HCT116 (cell line): ENCODE measurements at regions not wholly inside any gene's neighbourhood (a gene's known extent, or its start where the extent isn't known, plus 50 kb on each side); places are given as distances from the start of the nearest gene placed in this dataset.

ENCODE experiments used
- ATAC-seq: fragments of 200-7000 bp; cut with Tn5 transposase; 2 replicates; pipeline ENCODE4 v1.9.1; 2020; ENCODE audit warnings: mild to moderate bottlenecking, moderate library complexity
- BruUV-seq: library from RNA; stranded (reverse); fragments of 400-500 nt; replicated peaks from 2 replicates; lab custom pipeline; 2021; lab: Mats Ljungman, UMichigan
- CTCF ChIA-PET: fragments of 300-600 bp; sonication (Branson Sonifier 250); formaldehyde crosslinking; loops from one replicate; lab custom pipeline; 2021; ENCODE audit warnings: antibody characterized with exemption; lab: Charles Lee
- POLR2A ChIA-PET: fragments of 300-600, 350-600 bp; sonication (Branson Sonifier 250); formaldehyde crosslinking; loops from one replicate; lab custom pipeline; 2021; ENCODE audit warnings: antibody characterized with exemption; lab: Charles Lee
- RAD21 ChIA-PET, 2 experiments: fragments of 300-600 bp; sonication (Branson Sonifier 250); formaldehyde crosslinking; loops; one replicate each; lab custom pipeline; 2023; ENCODE audit warnings: low total read pairs in 2 of 2; ENCODE audit not compliant: uncharacterized antibody in 2 of 2, unreplicated experiment in 2 of 2, low non-redundant PET in 1 of 2; lab: Charles Lee
- DNase-seq: peaks from one replicate; pipeline ENCODE4 v3.0.0-alpha.2; 2010; ENCODE audit warnings: low read depth, low spot score
- H2AFZ ChIP-seq: fragments of 200-600 bp; shearing (Covaris generic), sonication (generic); 2 replicates; pipeline ENCODE4 v1.6.1; 2017; ENCODE audit warnings: low read depth, mixed run types, mixed read lengths, antibody characterized with exemption, low read length; ENCODE audit not compliant: poor library complexity, severe bottlenecking
- H3K27ac ChIP-seq: 2 replicates; pipeline ENCODE4 v1.5.1; 2012; ENCODE audit warnings: low read depth, low read length
- H3K27me3 ChIP-seq: fragments of 200-600 bp; sonication (generic); 2 replicates; pipeline ENCODE4 v1.6.1; 2016; ENCODE audit warnings: mixed run types, low read length, mixed read lengths; ENCODE audit not compliant: insufficient read depth
- H3K36me3 ChIP-seq, 2 experiments: fragments of 200-500 bp in 1 of 2; fragments of 200-600 bp in 1 of 2; sonication (Bioruptor generic) in 1 of 2; sonication (generic) in 1 of 2; 2 replicates each; pipeline versions ENCODE4 v1.5.1 to v1.6.1; 2014 to 2016; ENCODE audit warnings: low read length in 2 of 2, inconsistent platforms in 1 of 2, mixed read lengths in 1 of 2, mixed run types in 1 of 2; ENCODE audit not compliant: insufficient read depth in 2 of 2, control insufficient read depth in 1 of 2
- H3K4me1 ChIP-seq, 2 experiments: fragments of 200-600 bp in 1 of 2; sonication (generic) in 1 of 2; 2 replicates each; pipeline versions ENCODE4 v1.5.1 to v1.6.1; 2012 to 2017; ENCODE audit warnings: low read length in 2 of 2, inconsistent platforms in 1 of 2, mild to moderate bottlenecking in 1 of 2, mixed read lengths in 1 of 2, mixed run types in 1 of 2, moderate library complexity in 1 of 2; ENCODE audit not compliant: insufficient read depth in 2 of 2, control insufficient read depth in 1 of 2
- H3K4me2 ChIP-seq: fragments of 200-600 bp; sonication (generic); 2 replicates; pipeline ENCODE4 v1.6.1; 2017; ENCODE audit warnings: mixed run types, low read length, mixed read lengths
- H3K4me3 ChIP-seq, 2 experiments: fragments of 200-600 bp in 1 of 2; sonication (generic) in 1 of 2; replicated peaks in 1 of 2; 2 replicates each; pipeline ENCODE4 v1.5.1; 2011 to 2016; ENCODE audit warnings: low read length in 2 of 2, control low read depth in 1 of 2, low read depth in 1 of 2, mild to moderate bottlenecking in 1 of 2, mixed read lengths in 1 of 2, mixed run types in 1 of 2
- H3K79me2 ChIP-seq: fragments of 200-600 bp; sonication (generic); 2 replicates; pipeline ENCODE4 v1.6.1; 2017; ENCODE audit warnings: mild to moderate bottlenecking, mixed run types, low read length, moderate library complexity, mixed read lengths; ENCODE audit not compliant: insufficient read depth
- H3K9ac ChIP-seq: fragments of 200-600 bp; sonication (generic); 2 replicates; pipeline ENCODE4 v1.6.1; 2016; ENCODE audit warnings: low read length, mixed read lengths
- H3K9me2 ChIP-seq: fragments of 200-600 bp; sonication (generic), shearing (Covaris generic); 2 replicates; pipeline ENCODE4 v1.6.1; 2017; ENCODE audit warnings: mixed run types, mild to moderate bottlenecking, moderate library complexity; ENCODE audit not compliant: insufficient read depth
- H3K9me3 ChIP-seq, 2 experiments: fragments of 200-500 bp in 1 of 2; fragments of 200-600 bp in 1 of 2; sonication (Bioruptor generic) in 1 of 2; sonication (generic) in 1 of 2; 2 replicates each; pipeline ENCODE4 v1.6.1; 2014 to 2017; ENCODE audit warnings: low read length in 2 of 2, mixed read lengths in 2 of 2, inconsistent platforms in 1 of 2, low read depth in 1 of 2, mild to moderate bottlenecking in 1 of 2, mixed run types in 1 of 2, moderate library complexity in 1 of 2; ENCODE audit not compliant: control insufficient read depth in 1 of 2, insufficient read depth in 1 of 2
- H4K20me1 ChIP-seq: fragments of 200-600 bp; sonication (generic), shearing (Covaris generic); 2 replicates; pipeline ENCODE4 v1.6.1; 2017; ENCODE audit warnings: mixed run types, mild to moderate bottlenecking, moderate library complexity; ENCODE audit not compliant: insufficient read depth
- CBX3 ChIP-seq: IDR thresholded peaks from 2 replicates; pipeline ENCODE4 v1.6.1; 2012; ENCODE audit warnings: low read depth
- CTCF ChIP-seq, 3 experiments: fragments of 200-600 bp in 1 of 3; sonication (generic) in 1 of 3; IDR thresholded peaks in 2 of 3; conservative IDR thresholded peaks in 1 of 3; 2 replicates each; pipeline ENCODE4 v1.5.1; 2012 to 2017; ENCODE audit warnings: low read depth in 2 of 3, low read length in 2 of 3, antibody characterized with exemption in 1 of 3, borderline replicate concordance in 1 of 3, control low read depth in 1 of 3, mild to moderate bottlenecking in 1 of 3, mixed read lengths in 1 of 3, mixed run types in 1 of 3, moderate library complexity in 1 of 3; ENCODE audit not compliant: insufficient read depth in 1 of 3
- JUND ChIP-seq: IDR thresholded peaks from 2 replicates; pipeline ENCODE4 v1.6.1; 2012
- POLR2AphosphoS5 ChIP-seq: IDR thresholded peaks from 2 replicates; pipeline ENCODE4 v1.6.1; 2011; ENCODE audit warnings: mild to moderate bottlenecking, low read depth, low read length, moderate library complexity
- RAD21 ChIP-seq: IDR thresholded peaks from 2 replicates; pipeline ENCODE4 v1.6.1; 2012; ENCODE audit warnings: low read depth, mild to moderate bottlenecking
- SIN3A ChIP-seq: IDR thresholded peaks from 2 replicates; pipeline ENCODE4 v1.6.1; 2012; ENCODE audit warnings: low read depth
- SRF ChIP-seq: IDR thresholded peaks from 2 replicates; pipeline ENCODE4 v1.6.1; 2012; ENCODE audit warnings: low read depth
- ZBTB33 ChIP-seq: IDR thresholded peaks from 2 replicates; pipeline ENCODE4 v1.6.1; 2011; ENCODE audit warnings: mild to moderate bottlenecking, low read length, moderate library complexity; ENCODE audit not compliant: insufficient replicate concordance; ENCODE audit errors: extremely low read depth
- ZNF274 ChIP-seq: fragments of 200-500 bp; sonication (Bioruptor generic); IDR thresholded peaks from 2 replicates; pipeline ENCODE4 v1.6.1; 2014; ENCODE audit warnings: mild to moderate bottlenecking, low read depth, low read length, inconsistent platforms
- intact Hi-C: fragments of 100-400 bp; cut with micrococcal nuclease; formaldehyde crosslinking; loops from 2 replicates; pipeline ENCODE4 v1.10.0; 2022

GRCh38 chr2:82282111-82282882 is 1977.7 kb upstream of the LRRTM1 start:
- Histone ChIP-seq H3K9ac (no peak overlapping the region), H4K20me1 (no peaks in the 10 kb centered on the region), H3K4me1 (no peaks in the 10 kb centered on the region), H3K36me3 (no peaks in the 10 kb centered on the region), H3K27me3 (no peaks in the 10 kb centered on the region), H3K4me3 (no peak overlapping the region), H3K27ac (no peak overlapping the region), H2AFZ (no peak overlapping the region), H3K4me2 (no peak overlapping the region), H3K79me2 (no peaks in the 10 kb centered on the region)
- POLR2A ChIA-PET, result no interaction called here
- DNase-seq (no peak), ATAC-seq (peak; percentile 74)
- no TSS peak for BruUV-seq
- intact Hi-C loops, result no loop called here
- RAD21 ChIA-PET, result no interaction called here
- CTCF ChIA-PET, result no interaction called here
- TF ChIP-seq CTCF (IDR thresholded peaks at IDR 0.05 in 2 of 3, conservative IDR thresholded peaks at IDR 0.05 in 1 of 3; ENCODE audit: borderline replicate concordance in 1 of 3, insufficient read depth in 1 of 3, low read depth in 2 of 3, low read length in 2 of 3), result peak; percentile 16 to 58 (median 47); a peak in 5 of 6 replicates
- no peak for TF ChIP-seq ZNF274
- 0 out of 2 replicates have a peak, but pooled peaks have one; percentile 32 for TF ChIP-seq RAD21
- TF ChIP-seq, all 23 proteins: peak for 2
- Histone ChIP-seq H3K9me2 (no peaks in the 10 kb centered on the region), H3K9me3 (no peaks in the 10 kb centered on the region)

- DNase-seq, result no peak
- Histone ChIP-seq H3K36me3 (no peaks in the 10 kb centered on the region), H3K9me2 (no peaks in the 10 kb centered on the region), H3K27me3 (no peaks in the 10 kb centered on the region), H3K9ac (no peak overlapping the region), H3K9me3 (no peaks in the 10 kb centered on the region), H3K79me2 (no peaks in the 10 kb centered on the region), H3K27ac (no peak overlapping the region), H3K4me2 (no peak overlapping the region), H3K4me3 (no peak overlapping the region), H2AFZ (no peak overlapping the region), H3K4me1 (no peaks in the 10 kb centered on the region), H4K20me1 (no peaks in the 10 kb centered on the region)
- intact Hi-C loops, result no loop called here
- no peak for ATAC-seq
- RAD21 ChIA-PET, result no interaction called here
- TF ChIP-seq ZBTB33, result no peak
- no peak for TF ChIP-seq SIN3A
- no peak for TF ChIP-seq SRF
- TF ChIP-seq JUND, result no peak
- no peak for TF ChIP-seq CBX3
- no peak for TF ChIP-seq POLR2AphosphoS5
- TF ChIP-seq ZNF274, result no peak
- no TSS peak for BruUV-seq
- CTCF ChIA-PET, result no interaction called here
- POLR2A ChIA-PET, result no interaction called here
These were observed 1974.8 kb upstream of the LRRTM1 start for GRCh38 chr2:82279367-82279766.
